ENCODE measurements at regions not wholly inside any gene's neighbourhood (a gene's known extent, or its start where the extent isn't known, plus 50 kb on each side); places are given as distances from the start of the nearest gene placed in this dataset.

GRCh38 chr1:82221721-82222120, 421.0 kb downstream of the ADGRL2 start:
- TF ChIP-seq EZH2 (IDR thresholded peaks at IDR 0.05; ENCODE audit: borderline replicate concordance, low read depth, low read length, poor library complexity, severe bottlenecking) (no peak), CTCF (conservative IDR thresholded peaks at IDR 0.05; ENCODE audit: low read depth, low read length) (no peak)

All from A673 (cell line).